AG09309 (cell line): ENCODE measurements at regions not wholly inside any gene's neighbourhood (a gene's known extent, or its start where the extent isn't known, plus 50 kb on each side); places are given as distances from the start of the nearest gene placed in this dataset.

Experiments
- DNase-seq: peaks from one replicate; pipeline ENCODE4 v3.0.0-alpha.2; 2010; ENCODE audit warnings: low read depth
- H3K4me3 ChIP-seq: 2 replicates; pipeline ENCODE4 v1.5.1; 2011; ENCODE audit warnings: mild to moderate bottlenecking, low read depth, low read length, moderate library complexity; ENCODE audit not compliant: control insufficient read depth
- CTCF ChIP-seq: IDR thresholded peaks from 2 replicates; pipeline ENCODE4 v1.5.1; 2011; ENCODE audit warnings: mild to moderate bottlenecking, low read depth, low read length, inconsistent platforms; ENCODE audit not compliant: insufficient read depth, control insufficient read depth; ENCODE audit errors: missing control alignments

- no peak overlapping the region for H3K4me3 ChIP-seq
- TF ChIP-seq CTCF: no peak
- no peak for DNase-seq
These were observed 220.5 kb downstream of the RND3 start for GRCh38 chr2:150266931-150267330.

GRCh38 chr2:150264442-150264841 is 223.0 kb downstream of the RND3 start:
- no peak overlapping the region for H3K4me3 ChIP-seq
- TF ChIP-seq CTCF: no peak

GRCh38 chr2:150261691-150262090 is 225.8 kb downstream of the RND3 start:
- no peak overlapping the region for H3K4me3 ChIP-seq
- no peak for TF ChIP-seq CTCF
- DNase-seq: no peak

More at GRCh38 chr2:150264442-150264841, 223.0 kb downstream of the RND3 start:
- DNase-seq: no peak

- DNase-seq: no peak
- H3K4me3 ChIP-seq: no peak overlapping the region
- no peak for TF ChIP-seq CTCF
These were observed 226.8 kb downstream of the RND3 start for GRCh38 chr2:150260636-150261035.

GRCh38 chr2:150259746-150260145 is 227.7 kb downstream of the RND3 start:
- DNase-seq: no peak
- TF ChIP-seq CTCF: no peak
- H3K4me3 ChIP-seq: no peak overlapping the region

GRCh38 chr2:150258781-150259307 is 228.6 kb downstream of the RND3 start:
- no peak for TF ChIP-seq CTCF
- no peak for DNase-seq

GRCh38 chr2:150256736-150257135 is 230.7 kb downstream of the RND3 start:
- TF ChIP-seq CTCF: no peak
- no peak for DNase-seq
- no peak overlapping the region for H3K4me3 ChIP-seq

More at GRCh38 chr2:150258781-150259307, 228.6 kb downstream of the RND3 start:
- H3K4me3 ChIP-seq: no peak overlapping the region
